Prostate gland (tissue), 2 donors: ENCODE measurements at regions not wholly inside any gene's neighbourhood (a gene's known extent, or its start where the extent isn't known, plus 50 kb on each side); places are given as distances from the start of the nearest gene placed in this dataset.
"Not testable (repeated sequence)": the region's sequence is repeated elsewhere in the genome, so short reads cannot be mapped to it uniquely, and the experiment has no call there.

ENCODE experiments used
- DNase-seq: peaks from one replicate; pipeline ENCODE4 v3.0.0-alpha.2; 2019; ENCODE audit warnings: low spot score
- H3K27ac ChIP-seq, 2 donors: fragments of 200-600 bp; sonication (generic); 2 replicates each; pipeline ENCODE4 v1.5.1; 2017 to 2019
- H3K27me3 ChIP-seq: fragments of 200-600 bp; sonication (generic); replicated peaks from 2 replicates; pipeline ENCODE4 v1.5.1; 2019; ENCODE audit not compliant: insufficient read depth
- H3K36me3 ChIP-seq, 2 donors: fragments of 200-600 bp; sonication (generic); 1 replicate in 1 of 2; 2 replicates in 1 of 2; pipeline versions ENCODE4 v1.5.1 to v1.8.1; 2017 to 2019
- H3K4me1 ChIP-seq: fragments of 200-600 bp; sonication (generic); replicated peaks from 2 replicates; pipeline ENCODE4 v1.5.1; 2019
- H3K4me3 ChIP-seq, 2 donors: fragments of 200-600 bp; sonication (generic); 2 replicates each; pipeline ENCODE4 v1.5.1; 2017 to 2019
- H3K9me3 ChIP-seq: fragments of 200-600 bp; sonication (generic); 2 replicates; pipeline ENCODE4 v1.5.1; 2017
- CTCF ChIP-seq, 4 experiments: fragments of 200-600 bp in 2 of 4; fragments of 450-650 bp in 2 of 4; sonication (generic) in 2 of 4; IDR thresholded peaks; 1 replicate in 3 of 4; 2 replicates in 1 of 4; pipeline ENCODE4 v1.5.1; 2016 to 2019; ENCODE audit warnings: antibody characterized with exemption in 4 of 4, mild to moderate bottlenecking in 2 of 4, moderate library complexity in 2 of 4
- POLR2A ChIP-seq: fragments of 450-650 bp; IDR thresholded peaks from one replicate; pipeline ENCODE4 v1.6.1; 2016; ENCODE audit warnings: antibody characterized with exemption, mild to moderate bottlenecking
- POLR2AphosphoS5 ChIP-seq: sonication (generic); formaldehyde crosslinking; IDR thresholded peaks from one replicate; pipeline ENCODE4 v1.6.1; 2017; ENCODE audit warnings: antibody characterized with exemption
- WGBS: methylation state at CpG from one replicate; pipeline ENCODE4 v1.1.5; 2018; 5-methylcytosine and 5-hydroxymethylcytosine counted together
- intact Hi-C: fragments of 100-400 bp; cut with DNase I; formaldehyde crosslinking; loops from one replicate; pipeline ENCODE4 v1.14.2; 2022

- no peaks in the 10 kb centered on the region for H3K9me3 ChIP-seq
- intact Hi-C loops: no loop called here
Observed at GRCh38 chrY:12212394-12212793, 488.6 kb upstream of the USP9Y start.

GRCh38 chrY:12215564-12216022 is 485.4 kb upstream of the USP9Y start:
- no peaks in the 10 kb centered on the region for H3K36me3 ChIP-seq
- H3K4me1 ChIP-seq: no peaks in the 10 kb centered on the region
- intact Hi-C loops: no loop called here
- no peak for TF ChIP-seq POLR2AphosphoS5
- no peak for TF ChIP-seq CTCF (IDR thresholded peaks at IDR 0.05)
- TF ChIP-seq POLR2A: no peak
- H3K9me3 ChIP-seq: no peaks in the 10 kb centered on the region
- no peak for DNase-seq
- H3K4me3 ChIP-seq: no peak overlapping the region
- H3K27ac ChIP-seq: no peak overlapping the region
- H3K27me3 ChIP-seq: no peaks in the 10 kb centered on the region

More at GRCh38 chrY:12212394-12212793, 488.6 kb upstream of the USP9Y start:
- Histone ChIP-seq H3K4me3 (no peak overlapping the region), H3K36me3 (no peaks in the 10 kb centered on the region), H3K27ac (no peak overlapping the region), H3K27me3 (no peaks in the 10 kb centered on the region), H3K4me1 (no peaks in the 10 kb centered on the region)
- no peak for TF ChIP-seq POLR2A
- no peak for DNase-seq

- TF ChIP-seq CTCF (IDR thresholded peaks at IDR 0.05) (no peak), POLR2A (no peak), POLR2AphosphoS5 (no peak)
- DNase-seq: no peak
- WGBS: 20% methylated on average over 1 of the region's 1 CpG
Observed at GRCh38 chrY:12230921-12231320, 470.1 kb upstream of the USP9Y start.

GRCh38 chrY:12236399-12236798 is 464.6 kb upstream of the USP9Y start:
- intact Hi-C loops: no loop called here
- WGBS: 85% methylated on average over 4 of the region's 4 CpGs
- DNase-seq: no peak
- H3K27me3 ChIP-seq: no peaks in the 10 kb centered on the region
- H3K27ac ChIP-seq: no peak overlapping the region
- H3K4me3 ChIP-seq: no peak overlapping the region
- TF ChIP-seq POLR2AphosphoS5 (no peak), POLR2A (no peak)
- H3K36me3 ChIP-seq: no peaks in the 10 kb centered on the region
- no peaks in the 10 kb centered on the region for H3K9me3 ChIP-seq
- H3K4me1 ChIP-seq: no peaks in the 10 kb centered on the region

More at GRCh38 chrY:12230921-12231320, 470.1 kb upstream of the USP9Y start:
- no peaks in the 10 kb centered on the region for H3K36me3 ChIP-seq
- no peaks in the 10 kb centered on the region for H3K27me3 ChIP-seq
- no peaks in the 10 kb centered on the region for H3K4me1 ChIP-seq
- H3K9me3 ChIP-seq: no peaks in the 10 kb centered on the region
- intact Hi-C loops: no loop called here
- H3K27ac ChIP-seq: no peak overlapping the region
- H3K4me3 ChIP-seq: no peak overlapping the region

GRCh38 chrY:12240326-12240725 is 460.7 kb upstream of the USP9Y start:
- WGBS: 31% methylated on average over 2 of the region's 2 CpGs
- intact Hi-C loops, H3K4me3 ChIP-seq, H3K4me1 ChIP-seq, H3K9me3 ChIP-seq, DNase-seq, H3K27me3 ChIP-seq, H3K27ac ChIP-seq, H3K36me3 ChIP-seq: not testable (repeated sequence)

- intact Hi-C loops: no loop called here
- Histone ChIP-seq H3K9me3 (no peaks in the 10 kb centered on the region), H3K36me3 (no peaks in the 10 kb centered on the region), H3K27me3 (no peaks in the 10 kb centered on the region), H3K4me3 (no peak overlapping the region), H3K4me1 (no peaks in the 10 kb centered on the region), H3K27ac (no peak overlapping the region)
- DNase-seq: no peak
- TF ChIP-seq CTCF (IDR thresholded peaks at IDR 0.05) (no peak), POLR2A (no peak), POLR2AphosphoS5 (no peak)
- 91% methylated on average over 1 of the region's 1 CpG for whole genome bisulfite sequencing
Observed at GRCh38 chrY:12244146-12244545, 456.9 kb upstream of the USP9Y start.
